ENCODE measurements at regions not wholly inside any gene's neighbourhood (a gene's known extent, or its start where the extent isn't known, plus 50 kb on each side); places are given as distances from the start of the nearest gene placed in this dataset.
"Not testable (repeated sequence)": the region's sequence is repeated elsewhere in the genome, so short reads cannot be mapped to it uniquely, and the experiment has no call there.

- H3K36me3 ChIP-seq (ENCODE audit: control insufficient read depth, low read length) = no peaks in the 10 kb centered on the region
- peaks cover 37% of the 10 kb centered on the region for H3K4me1 ChIP-seq (ENCODE audit: control insufficient read depth, low read length)
- TF ChIP-seq EZH2phosphoT487 (IDR thresholded peaks at IDR 0.05; ENCODE audit: borderline replicate concordance, low read length) (no peak), CTCF (IDR thresholded peaks at IDR 0.05; ENCODE audit: low read depth, low read length, poor library complexity, severe bottlenecking) (no peak)
- peak overlapping the region; percentile 78 for H3K4me2 ChIP-seq (ENCODE audit: low read length)
- no peaks in the 10 kb centered on the region for H3K27me3 ChIP-seq (ENCODE audit: control insufficient read depth, low read length)
- H3K79me2 ChIP-seq (ENCODE audit: control insufficient read depth, low read length) = no peaks in the 10 kb centered on the region
- H3K9me3 ChIP-seq (ENCODE audit: control insufficient read depth, insufficient read depth, low read length) = no peaks in the 10 kb centered on the region
- no peaks in the 10 kb centered on the region for H4K20me1 ChIP-seq (ENCODE audit: control insufficient read depth, insufficient read depth, low read depth, low read length)
- H3F3A ChIP-seq (ENCODE audit: control insufficient read depth, insufficient read depth) = no peaks in the 10 kb centered on the region
- H3K4me3 ChIP-seq (ENCODE audit: low read length) = peak overlapping the region; percentile 59
- H3K27ac ChIP-seq (ENCODE audit: low read depth, low read length) = peak overlapping the region; percentile 86
- H3K9me2 ChIP-seq (replicated peaks; ENCODE audit: control insufficient read depth, low read length) = no peaks in the 10 kb centered on the region
These were observed 318.3 kb downstream of the GLUD2 start for GRCh38 chrX:121365572-121366161.

- Histone ChIP-seq H3K27ac (ENCODE audit: low read depth, low read length) (no peak overlapping the region), H4K20me1 (ENCODE audit: control insufficient read depth, insufficient read depth, low read depth, low read length) (no peaks in the 10 kb centered on the region), H3K27me3 (ENCODE audit: control insufficient read depth, low read length) (no peaks in the 10 kb centered on the region), H3K4me3 (ENCODE audit: low read length) (no peak overlapping the region), H3K36me3 (ENCODE audit: control insufficient read depth, low read length) (no peaks in the 10 kb centered on the region), H3K4me1 (ENCODE audit: control insufficient read depth, low read length) (no peaks in the 10 kb centered on the region; the same call in 1 of the 2 replicates), H3F3A (ENCODE audit: control insufficient read depth, insufficient read depth) (no peaks in the 10 kb centered on the region), H3K9me3 (ENCODE audit: control insufficient read depth, insufficient read depth, low read length) (no peaks in the 10 kb centered on the region), H3K4me2 (ENCODE audit: low read length) (no peak overlapping the region), H3K79me2 (ENCODE audit: control insufficient read depth, low read length) (no peaks in the 10 kb centered on the region), H3K9me2 (replicated peaks; ENCODE audit: control insufficient read depth, low read length) (no peaks in the 10 kb centered on the region)
- TF ChIP-seq CTCF (IDR thresholded peaks at IDR 0.05; ENCODE audit: low read depth, low read length, poor library complexity, severe bottlenecking) = no peak
- no peak for TF ChIP-seq EZH2phosphoT487 (IDR thresholded peaks at IDR 0.05; ENCODE audit: borderline replicate concordance, low read length)
These were observed 327.1 kb downstream of the GLUD2 start for GRCh38 chrX:121374471-121374870.

GRCh38 chrX:121381915-121382314 is 334.5 kb downstream of the GLUD2 start:
- not testable (repeated sequence) for H3F3A ChIP-seq (ENCODE audit: control insufficient read depth, insufficient read depth); H3K9me3 ChIP-seq (ENCODE audit: control insufficient read depth, insufficient read depth, low read length); H3K4me1 ChIP-seq (ENCODE audit: control insufficient read depth, low read length)

GRCh38 chrX:121389976-121390714 is 342.7 kb downstream of the GLUD2 start:
- TF ChIP-seq CTCF (IDR thresholded peaks at IDR 0.05; ENCODE audit: low read depth, low read length, poor library complexity, severe bottlenecking) (no peak), EZH2phosphoT487 (IDR thresholded peaks at IDR 0.05; ENCODE audit: borderline replicate concordance, low read length) (no peak)
- no peak overlapping the region for H3K4me3 ChIP-seq (ENCODE audit: low read length)
- no peaks in the 10 kb centered on the region for H3K36me3 ChIP-seq (ENCODE audit: control insufficient read depth, low read length)
- peaks cover 9% of the 10 kb centered on the region for H3K4me1 ChIP-seq (ENCODE audit: control insufficient read depth, low read length)
- H4K20me1 ChIP-seq (ENCODE audit: control insufficient read depth, insufficient read depth, low read depth, low read length) = no peaks in the 10 kb centered on the region
- no peak overlapping the region for H3K27ac ChIP-seq (ENCODE audit: low read depth, low read length)
- no peak overlapping the region for H3K4me2 ChIP-seq (ENCODE audit: low read length)
- H3K9me2 ChIP-seq (replicated peaks; ENCODE audit: control insufficient read depth, low read length) = no peaks in the 10 kb centered on the region
- H3K9me3 ChIP-seq (ENCODE audit: control insufficient read depth, insufficient read depth, low read length) = no peaks in the 10 kb centered on the region
- H3K27me3 ChIP-seq (ENCODE audit: control insufficient read depth, low read length) = no peaks in the 10 kb centered on the region
- H3F3A ChIP-seq (ENCODE audit: control insufficient read depth, insufficient read depth) = no peaks in the 10 kb centered on the region
- no peaks in the 10 kb centered on the region for H3K79me2 ChIP-seq (ENCODE audit: control insufficient read depth, low read length)

More at GRCh38 chrX:121381915-121382314, 334.5 kb downstream of the GLUD2 start:
- H3K4me3 ChIP-seq (ENCODE audit: low read length); H3K27ac ChIP-seq (ENCODE audit: low read depth, low read length); H3K9me2 ChIP-seq (replicated peaks; ENCODE audit: control insufficient read depth, low read length); H3K27me3 ChIP-seq (ENCODE audit: control insufficient read depth, low read length); H3K4me2 ChIP-seq (ENCODE audit: low read length); H4K20me1 ChIP-seq (ENCODE audit: control insufficient read depth, insufficient read depth, low read depth, low read length); H3K36me3 ChIP-seq (ENCODE audit: control insufficient read depth, low read length); H3K79me2 ChIP-seq (ENCODE audit: control insufficient read depth, low read length): not testable (repeated sequence)
